ENCODE measurements at regions not wholly inside any gene's neighbourhood (a gene's known extent, or its start where the extent isn't known, plus 50 kb on each side); places are given as distances from the start of the nearest gene placed in this dataset.
A peak's percentile ranks its signal among the peaks of the same experiment; 100 is the strongest.

DNA sequence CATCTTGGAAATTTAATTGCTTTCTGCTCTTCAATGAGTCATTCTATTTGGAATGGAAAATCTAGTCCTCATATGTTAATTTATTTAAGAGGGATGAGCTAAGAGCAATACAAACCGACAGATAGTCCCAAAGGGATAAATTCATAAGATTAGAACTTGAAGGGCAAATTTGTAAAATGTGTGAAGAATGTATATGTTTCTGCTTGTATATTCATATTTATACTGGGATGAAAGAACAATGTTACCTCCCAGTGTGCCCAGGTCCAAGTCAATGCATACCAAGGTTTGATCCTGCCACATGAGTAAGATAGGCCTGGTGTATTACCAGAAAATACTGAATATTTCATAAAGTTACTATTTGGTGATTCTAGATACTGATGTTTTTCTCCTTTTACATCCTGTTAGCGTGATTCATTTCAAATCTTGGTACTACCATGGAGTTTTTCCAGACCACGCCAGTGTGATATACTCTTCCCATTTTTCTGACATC is 255.6 kb upstream of the SEMA6D start:
- no peak overlapping the region for H3K27ac Mint-ChIP-seq (ENCODE audit: unreplicated experiment)
- H3K36me3 ChIP-seq (ENCODE audit: insufficient read depth, low read length) = no peaks in the 10 kb centered on the region
- TF ChIP-seq EZH2 (IDR thresholded peaks at IDR 0.05; ENCODE audit: insufficient read depth, low read length) = no peak
- TF ChIP-seq, protein P1, sequence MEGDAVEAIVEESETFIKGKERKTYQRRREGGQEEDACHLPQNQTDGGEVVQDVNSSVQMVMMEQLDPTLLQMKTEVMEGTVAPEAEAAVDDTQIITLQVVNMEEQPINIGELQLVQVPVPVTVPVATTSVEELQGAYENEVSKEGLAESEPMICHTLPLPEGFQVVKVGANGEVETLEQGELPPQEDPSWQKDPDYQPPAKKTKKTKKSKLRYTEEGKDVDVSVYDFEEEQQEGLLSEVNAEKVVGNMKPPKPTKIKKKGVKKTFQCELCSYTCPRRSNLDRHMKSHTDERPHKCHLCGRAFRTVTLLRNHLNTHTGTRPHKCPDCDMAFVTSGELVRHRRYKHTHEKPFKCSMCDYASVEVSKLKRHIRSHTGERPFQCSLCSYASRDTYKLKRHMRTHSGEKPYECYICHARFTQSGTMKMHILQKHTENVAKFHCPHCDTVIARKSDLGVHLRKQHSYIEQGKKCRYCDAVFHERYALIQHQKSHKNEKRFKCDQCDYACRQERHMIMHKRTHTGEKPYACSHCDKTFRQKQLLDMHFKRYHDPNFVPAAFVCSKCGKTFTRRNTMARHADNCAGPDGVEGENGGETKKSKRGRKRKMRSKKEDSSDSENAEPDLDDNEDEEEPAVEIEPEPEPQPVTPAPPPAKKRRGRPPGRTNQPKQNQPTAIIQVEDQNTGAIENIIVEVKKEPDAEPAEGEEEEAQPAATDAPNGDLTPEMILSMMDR (IDR thresholded peaks at IDR 0.05; ENCODE audit: insufficient read depth, low read depth, low read length) = no peak
- H3K4me1 Mint-ChIP-seq (ENCODE audit: low read depth, unreplicated experiment) = no peaks in the 10 kb centered on the region
- no peaks in the 10 kb centered on the region for H3K36me3 Mint-ChIP-seq (ENCODE audit: low read depth, unreplicated experiment)
- DNase-seq (ENCODE audit: low read depth) (no peak), FAIRE-seq (no peak)
- no peak overlapping the region for H2AFZ ChIP-seq (ENCODE audit: low read depth, low read length)
- no peak overlapping the region for H3K4me3 ChIP-seq (ENCODE audit: insufficient read depth, low read depth, low read length)
- no peaks in the 10 kb centered on the region for H3K4me1 ChIP-seq (ENCODE audit: insufficient read depth, low read length)
- no peaks in the 10 kb centered on the region for H3K79me2 ChIP-seq (ENCODE audit: insufficient read depth, low read length)
- no peak overlapping the region for H3K4me2 ChIP-seq (ENCODE audit: low read length)
- no peaks in the 10 kb centered on the region for H3K9me3 Mint-ChIP-seq (ENCODE audit: unreplicated experiment)
- no peak overlapping the region for H3K9ac ChIP-seq (ENCODE audit: low read length)
- H3K4me3 Mint-ChIP-seq (ENCODE audit: unreplicated experiment) = no peak overlapping the region
- no peaks in the 10 kb centered on the region for H4K20me1 ChIP-seq (ENCODE audit: insufficient read depth, low read length)
- no peaks in the 10 kb centered on the region for H3K9me3 ChIP-seq (ENCODE audit: insufficient read depth, low read depth, low read length)
- peak overlapping the region; percentile 40 for H3K27ac ChIP-seq (ENCODE audit: low read depth, low read length)
- no peaks in the 10 kb centered on the region for H3K27me3 ChIP-seq (ENCODE audit: insufficient read depth, low read length)
- peaks cover 2% of the 10 kb centered on the region for H3K27me3 Mint-ChIP-seq (ENCODE audit: low read depth, unreplicated experiment)

DNA sequence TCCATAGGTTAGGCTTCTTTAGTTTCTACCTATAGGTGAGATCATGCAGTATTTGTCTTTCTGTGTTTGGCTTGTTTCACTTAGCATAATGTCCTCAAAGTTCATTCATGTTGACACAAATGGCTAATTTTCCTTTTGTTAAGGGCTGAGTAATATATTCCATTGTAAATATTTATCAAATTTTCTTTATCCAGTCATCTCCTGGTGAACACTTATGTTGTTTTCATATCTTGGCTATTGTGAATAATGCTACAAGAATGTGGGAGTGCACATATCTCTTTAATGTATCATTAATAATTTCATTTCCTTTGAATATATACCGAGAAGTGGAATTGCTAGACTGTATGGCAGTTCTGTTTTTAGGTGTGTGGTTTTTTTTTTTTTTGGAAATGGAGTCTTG is 250.9 kb upstream of the SEMA6D start:
- Histone ChIP-seq H3K4me3 (ENCODE audit: insufficient read depth, low read depth, low read length) (no peak overlapping the region), H3K9ac (ENCODE audit: low read length) (no peak overlapping the region), H3K36me3 (ENCODE audit: insufficient read depth, low read length) (no peaks in the 10 kb centered on the region), H3K4me2 (ENCODE audit: low read length) (peak overlapping the region; percentile 7), H3K79me2 (ENCODE audit: insufficient read depth, low read length) (no peaks in the 10 kb centered on the region), H4K20me1 (ENCODE audit: insufficient read depth, low read length) (no peaks in the 10 kb centered on the region), H2AFZ (ENCODE audit: low read depth, low read length) (no peak overlapping the region), H3K27me3 (ENCODE audit: insufficient read depth, low read length) (no peaks in the 10 kb centered on the region), H3K9me3 (ENCODE audit: insufficient read depth, low read depth, low read length) (no peaks in the 10 kb centered on the region), H3K4me1 (ENCODE audit: insufficient read depth, low read length) (no peaks in the 10 kb centered on the region), H3K27ac (ENCODE audit: low read depth, low read length) (peak overlapping the region; percentile 47)
- no peak overlapping the region for H3K27ac Mint-ChIP-seq (ENCODE audit: unreplicated experiment)
- no peaks in the 10 kb centered on the region for H3K9me3 Mint-ChIP-seq (ENCODE audit: unreplicated experiment)
- H3K4me3 Mint-ChIP-seq (ENCODE audit: unreplicated experiment) = no peak overlapping the region
- H3K27me3 Mint-ChIP-seq (ENCODE audit: low read depth, unreplicated experiment) = peaks cover 2% of the 10 kb centered on the region
- no peak for TF ChIP-seq EZH2 (IDR thresholded peaks at IDR 0.05; ENCODE audit: insufficient read depth, low read length)
- TF ChIP-seq, protein P1 (IDR thresholded peaks at IDR 0.05; ENCODE audit: insufficient read depth, low read depth, low read length) = no peak
- peak; percentile 74 for DNase-seq (ENCODE audit: low read depth)
- no peak for FAIRE-seq
- no peaks in the 10 kb centered on the region for H3K36me3 Mint-ChIP-seq (ENCODE audit: low read depth, unreplicated experiment)
- H3K4me1 Mint-ChIP-seq (ENCODE audit: low read depth, unreplicated experiment) = no peaks in the 10 kb centered on the region

DNA sequence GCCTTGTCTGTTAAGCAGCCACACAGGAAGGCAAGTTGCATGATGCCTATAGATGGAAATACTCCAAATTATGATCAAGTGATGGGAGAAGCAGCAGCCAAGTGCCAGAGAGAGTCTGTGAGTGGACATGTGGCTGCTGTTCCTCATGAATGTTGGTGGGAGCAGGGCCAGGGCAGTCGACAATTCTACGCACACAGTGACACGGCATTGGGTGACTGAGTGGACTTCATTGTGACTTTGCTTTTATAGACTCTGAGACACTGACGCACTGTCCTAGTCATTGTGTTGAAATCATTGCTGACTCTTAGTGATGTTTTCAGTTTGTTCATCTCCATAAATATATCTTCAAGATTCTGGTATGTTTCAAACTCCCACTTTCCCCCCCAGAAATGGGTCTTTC is 246.3 kb upstream of the SEMA6D start:
- Histone ChIP-seq H3K9ac (ENCODE audit: low read length) (no peak overlapping the region), H2AFZ (ENCODE audit: low read depth, low read length) (no peak overlapping the region), H3K4me2 (ENCODE audit: low read length) (no peak overlapping the region), H3K4me1 (ENCODE audit: insufficient read depth, low read length) (no peaks in the 10 kb centered on the region), H3K36me3 (ENCODE audit: insufficient read depth, low read length) (no peaks in the 10 kb centered on the region), H3K79me2 (ENCODE audit: insufficient read depth, low read length) (no peaks in the 10 kb centered on the region), H3K4me3 (ENCODE audit: insufficient read depth, low read depth, low read length) (no peak overlapping the region), H3K9me3 (ENCODE audit: insufficient read depth, low read depth, low read length) (no peaks in the 10 kb centered on the region), H3K27ac (ENCODE audit: low read depth, low read length) (no peak overlapping the region), H4K20me1 (ENCODE audit: insufficient read depth, low read length) (no peaks in the 10 kb centered on the region), H3K27me3 (ENCODE audit: insufficient read depth, low read length) (no peaks in the 10 kb centered on the region)
- no peaks in the 10 kb centered on the region for H3K27me3 Mint-ChIP-seq (ENCODE audit: low read depth, unreplicated experiment)
- TF ChIP-seq, protein P1 (IDR thresholded peaks at IDR 0.05; ENCODE audit: insufficient read depth, low read depth, low read length) = no peak
- TF ChIP-seq EZH2 (IDR thresholded peaks at IDR 0.05; ENCODE audit: insufficient read depth, low read length) = no peak
- H3K36me3 Mint-ChIP-seq (ENCODE audit: low read depth, unreplicated experiment) = no peaks in the 10 kb centered on the region
- H3K4me3 Mint-ChIP-seq (ENCODE audit: unreplicated experiment) = no peak overlapping the region
- no peaks in the 10 kb centered on the region for H3K9me3 Mint-ChIP-seq (ENCODE audit: unreplicated experiment)
- FAIRE-seq (no peak), DNase-seq (ENCODE audit: low read depth) (no peak)
- no peak overlapping the region for H3K27ac Mint-ChIP-seq (ENCODE audit: unreplicated experiment)
- H3K4me1 Mint-ChIP-seq (ENCODE audit: low read depth, unreplicated experiment) = no peaks in the 10 kb centered on the region

Measured in astrocyte (in vitro differentiated cells and primary cell).